ENCODE measurements at regions not wholly inside any gene's neighbourhood (a gene's known extent, or its start where the extent isn't known, plus 50 kb on each side); places are given as distances from the start of the nearest gene placed in this dataset.

- no peak for TF ChIP-seq POLR2A (IDR thresholded peaks at IDR 0.05)
- peak; percentile 46 to 68 (median 63) for TF ChIP-seq CTCF (IDR thresholded peaks at IDR 0.05)
- 68 to 79% methylated on average over 6 to 8 of the region's 8 CpGs for WGBS, 2 donors
- ATAC-seq, result peak; percentile 45
- Histone ChIP-seq H3K27ac (no peak overlapping the region), H3K9me3 (no peaks in the 10 kb centered on the region), H3K27me3 (no peaks in the 10 kb centered on the region), H3K4me3 (no peak overlapping the region), H3K36me3 (replicated peaks in 1 of 2; ENCODE audit: insufficient read depth in 1 of 2, low read depth in 2 of 2) (no peaks in the 10 kb centered on the region), H3K4me1 (no peaks in the 10 kb centered on the region)
- peak; percentile 30 to 48 (median 34) for DNase-seq
- intact Hi-C loops (cut with DNase I), result no loop called here
Measured at GRCh38 chr2:71798266-71799012, 345.1 kb downstream of the DYSF start.

DNA sequence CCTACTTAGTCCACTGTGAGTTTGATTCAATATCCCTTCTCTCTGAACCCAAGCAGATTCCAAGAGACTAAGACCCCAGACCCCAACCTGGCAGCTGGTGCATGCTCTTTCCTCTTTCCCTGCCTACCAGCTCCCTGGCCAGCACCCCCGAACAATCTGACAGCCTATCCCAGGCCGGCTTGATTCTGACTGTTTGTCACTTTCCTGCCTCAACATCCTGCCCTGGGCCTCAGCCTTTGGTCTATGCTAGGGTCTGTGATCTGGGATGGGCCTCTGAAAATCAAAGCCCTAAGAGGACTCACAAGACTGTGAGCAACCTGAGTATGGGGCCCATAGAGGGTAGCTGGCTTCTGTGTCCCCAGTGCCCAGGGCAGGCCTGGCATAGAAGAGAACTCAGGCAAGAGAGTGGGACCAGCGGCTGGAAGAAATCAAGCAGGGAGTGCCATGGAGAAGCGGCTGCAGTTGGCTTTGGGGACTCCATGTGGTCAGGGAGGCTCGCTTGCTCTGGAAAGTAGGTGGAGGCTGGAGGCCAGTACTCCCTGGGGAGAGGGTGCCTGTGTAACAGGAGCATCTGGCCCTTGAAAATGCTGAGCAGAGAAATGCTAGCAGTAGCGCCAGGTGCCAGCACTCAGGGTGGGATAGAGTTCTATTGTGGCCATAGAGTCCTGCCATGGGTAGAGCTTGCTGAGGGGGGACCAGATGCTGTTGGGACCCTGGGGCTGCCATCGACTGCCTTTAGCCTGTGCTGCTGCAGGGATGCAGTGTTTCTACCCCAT, 343.9 kb downstream of the DYSF start:
- ATAC-seq (no peak), DNase-seq (no peak)
- H3K27me3 ChIP-seq, result no peaks in the 10 kb centered on the region
- no peaks in the 10 kb centered on the region for H3K4me1 ChIP-seq
- H3K4me3 ChIP-seq, result no peak overlapping the region
- intact Hi-C loops (cut with DNase I), result no loop called here
- TF ChIP-seq CTCF (IDR thresholded peaks at IDR 0.05) (no peak), POLR2A (IDR thresholded peaks at IDR 0.05) (no peak)
- no peak overlapping the region for H3K27ac ChIP-seq
- WGBS, 2 donors, result 85 to 95% methylated on average over 7 of the region's 7 CpGs
- no peaks in the 10 kb centered on the region for H3K9me3 ChIP-seq
- H3K36me3 ChIP-seq (replicated peaks in 1 of 2; ENCODE audit: insufficient read depth in 1 of 2, low read depth in 2 of 2), result no peaks in the 10 kb centered on the region

GRCh38 chr2:71796174-71796593, 342.8 kb downstream of the DYSF start:
- TF ChIP-seq POLR2A (IDR thresholded peaks at IDR 0.05) (no peak), CTCF (IDR thresholded peaks at IDR 0.05) (no peak)
- ATAC-seq (no peak), DNase-seq (no peak)
- Histone ChIP-seq H3K27ac (no peak overlapping the region), H3K4me3 (no peak overlapping the region), H3K27me3 (no peaks in the 10 kb centered on the region), H3K4me1 (no peaks in the 10 kb centered on the region), H3K9me3 (no peaks in the 10 kb centered on the region), H3K36me3 (replicated peaks in 1 of 2; ENCODE audit: insufficient read depth in 1 of 2, low read depth in 2 of 2) (no peaks in the 10 kb centered on the region)
- 79 to 86% methylated on average over 9 of the region's 9 CpGs for WGBS, 2 donors
- intact Hi-C loops (cut with DNase I), result no loop called here

GRCh38 chr2:71795486-71795885, 342.1 kb downstream of the DYSF start:
- Histone ChIP-seq H3K9me3 (no peaks in the 10 kb centered on the region), H3K27ac (no peak overlapping the region), H3K4me1 (no peaks in the 10 kb centered on the region), H3K27me3 (no peaks in the 10 kb centered on the region), H3K36me3 (replicated peaks in 1 of 2; ENCODE audit: insufficient read depth in 1 of 2, low read depth in 2 of 2) (no peaks in the 10 kb centered on the region), H3K4me3 (no peak overlapping the region)
- WGBS, 2 donors, result 88 to 100% methylated on average over 1 of the region's 1 CpG
- intact Hi-C loops (cut with DNase I), result no loop called here
- DNase-seq (no peak), ATAC-seq (no peak)
- TF ChIP-seq POLR2A (IDR thresholded peaks at IDR 0.05) (no peak), CTCF (IDR thresholded peaks at IDR 0.05) (no peak)
